Activated CD4-positive, alpha-beta T cell treated with anti-CD3 and anti-CD28 coated beads, Interleukin-2, amount 50 U/mL, for 1 hour (primary cell): ENCODE measurements at regions not wholly inside any gene's neighbourhood (a gene's known extent, or its start where the extent isn't known, plus 50 kb on each side); places are given as distances from the start of the nearest gene placed in this dataset.

Experiments
- DNase-seq: peaks from one replicate; pipeline ENCODE4 v3.0.0-alpha.2; 2020

DNA sequence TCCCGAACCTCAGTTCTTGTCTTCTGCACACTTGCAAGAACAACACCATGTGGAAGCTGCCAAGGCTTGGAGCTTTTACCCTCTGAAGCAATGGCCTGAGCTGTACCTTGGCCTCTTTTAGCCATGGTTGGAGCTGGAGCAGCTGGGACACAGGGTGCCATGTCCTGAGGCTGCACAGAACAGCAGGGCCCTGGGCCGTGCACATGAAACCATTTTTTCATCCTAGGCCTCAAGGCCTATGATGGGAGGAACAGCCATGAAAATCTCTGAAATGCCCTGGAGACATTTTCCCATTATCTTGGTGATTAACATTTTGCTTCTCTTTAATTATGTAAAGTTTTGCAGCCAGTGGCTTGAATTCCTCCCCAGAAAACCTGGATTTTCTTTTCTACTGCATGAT is 817.8 kb upstream of the CXADR start:
- no peak for DNase-seq

GRCh38 chr21:16707274-16707673 is 805.6 kb upstream of the CXADR start:
- DNase-seq = no peak

DNA sequence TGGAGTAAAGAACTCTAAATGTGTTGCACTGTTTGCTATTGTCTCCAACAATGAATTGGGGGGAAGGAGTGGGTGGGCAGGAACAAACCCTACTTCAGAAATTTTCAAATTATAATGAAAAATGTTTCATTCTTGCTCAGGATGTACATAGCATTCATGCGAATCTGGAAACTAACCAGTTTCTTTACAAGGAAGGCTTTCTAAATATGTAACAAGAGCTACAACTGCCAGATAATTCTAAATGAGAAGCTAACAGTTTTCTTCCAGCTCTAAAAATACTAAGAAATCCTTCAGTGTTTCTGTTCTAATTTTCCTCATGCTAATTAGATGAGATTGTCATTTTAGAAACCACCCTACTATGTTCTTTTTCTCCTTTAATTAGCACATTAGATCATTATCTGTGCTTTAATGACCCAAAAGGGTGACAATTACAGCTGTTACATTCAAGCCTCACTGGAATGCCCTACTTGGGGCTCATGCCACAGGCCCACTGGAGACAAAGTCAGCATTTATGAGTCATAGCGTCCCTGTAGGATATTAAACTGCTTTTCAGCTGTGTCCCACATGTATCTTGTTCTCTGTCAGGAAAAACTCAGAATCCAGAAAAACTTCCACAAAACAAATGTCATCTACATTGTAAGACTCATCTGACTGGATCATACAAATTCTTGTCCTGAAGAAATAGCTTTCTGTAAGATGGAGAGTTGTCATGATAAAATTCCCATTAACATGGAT is 804.6 kb upstream of the CXADR start:
- DNase-seq = no peak

- no peak for DNase-seq
Observed at GRCh38 chr21:16709866-16710550, 802.8 kb upstream of the CXADR start.

DNA sequence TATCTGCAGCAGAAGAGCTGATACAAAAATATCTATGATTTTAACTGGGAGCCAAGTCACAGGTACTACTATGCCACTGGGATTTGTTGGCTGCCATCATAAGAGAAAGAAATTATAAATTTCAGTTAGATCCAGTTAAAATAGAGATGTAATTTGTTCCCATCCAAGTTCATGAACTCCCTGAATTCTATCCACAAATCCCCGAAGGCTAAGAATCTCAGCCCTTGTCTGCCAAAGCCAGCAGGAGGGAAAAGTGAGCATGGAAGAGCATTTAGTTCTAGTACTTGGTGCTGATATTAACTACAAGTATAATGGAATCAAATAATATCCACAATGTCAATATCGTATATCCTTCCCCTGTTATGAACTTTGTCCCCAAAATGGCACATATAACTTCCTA is 801.1 kb upstream of the CXADR start:
- no peak for DNase-seq

- no peak for DNase-seq
Observed at GRCh38 chr21:16713331-16714117, 799.3 kb upstream of the CXADR start.

DNA sequence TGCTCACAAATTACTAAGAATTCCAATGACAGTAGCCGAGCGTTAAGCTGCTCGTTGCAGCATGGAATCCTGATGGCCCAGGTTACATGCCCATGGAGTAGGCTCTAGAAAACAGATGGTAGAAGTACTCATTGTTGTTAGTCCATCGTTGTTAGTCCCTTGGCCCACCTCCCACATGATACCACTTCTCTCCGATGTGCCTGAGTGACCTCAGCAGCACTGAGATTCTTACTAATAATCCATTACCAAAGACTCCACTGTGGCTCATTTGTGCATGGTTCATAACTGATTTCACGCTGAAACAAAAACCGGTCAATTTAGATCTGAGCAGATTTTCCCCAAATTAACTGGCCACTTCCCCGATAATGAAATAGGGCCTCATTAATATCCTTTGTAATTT is 772.3 kb upstream of the CXADR start:
- DNase-seq = no peak

DNA sequence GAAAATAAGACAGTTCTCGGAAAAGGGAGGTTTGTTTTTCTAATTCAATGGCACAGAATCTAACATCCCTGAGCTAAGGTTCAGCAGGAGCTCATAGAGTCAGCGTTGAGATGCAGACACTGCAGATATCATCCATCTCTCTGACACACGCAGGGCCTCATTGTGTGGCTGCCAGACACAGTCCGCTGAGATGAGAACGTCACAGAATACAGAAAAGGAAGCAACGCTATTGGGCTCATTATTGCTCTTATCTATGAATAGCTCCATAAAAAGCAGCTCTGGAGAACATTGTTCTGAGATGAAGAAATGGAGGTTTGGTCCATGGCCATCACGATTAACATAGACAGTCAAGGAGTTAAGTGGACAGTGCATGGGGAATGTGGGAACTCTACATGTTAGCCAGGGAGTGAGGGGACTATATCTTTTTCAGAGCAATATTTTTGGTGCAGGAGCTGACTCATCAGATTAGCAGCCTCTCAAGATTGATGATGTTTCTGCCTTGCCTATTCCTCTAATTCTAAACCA is 771.6 kb upstream of the CXADR start:
- DNase-seq = no peak

GRCh38 chr21:16742131-16742641 is 770.7 kb upstream of the CXADR start:
- no peak for DNase-seq

DNA sequence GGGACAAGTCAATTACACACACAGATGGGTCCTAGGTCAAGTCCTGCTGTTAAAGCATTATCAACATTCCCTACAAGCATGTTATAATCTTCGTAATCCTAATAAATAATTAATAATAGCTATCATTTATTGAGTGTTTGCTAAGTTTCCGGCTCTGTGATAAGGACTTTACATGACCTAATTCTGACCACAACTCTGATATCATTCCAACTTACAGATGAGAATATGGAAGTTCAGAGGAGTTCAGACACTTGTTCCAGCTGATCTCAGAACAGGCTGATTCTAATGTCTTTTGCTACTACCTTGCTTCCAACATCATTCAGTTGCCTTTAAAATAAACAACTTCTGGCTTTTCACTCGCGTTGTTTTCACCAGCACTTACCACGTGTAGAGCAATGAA is 770.1 kb upstream of the CXADR start:
- no peak for DNase-seq

DNA sequence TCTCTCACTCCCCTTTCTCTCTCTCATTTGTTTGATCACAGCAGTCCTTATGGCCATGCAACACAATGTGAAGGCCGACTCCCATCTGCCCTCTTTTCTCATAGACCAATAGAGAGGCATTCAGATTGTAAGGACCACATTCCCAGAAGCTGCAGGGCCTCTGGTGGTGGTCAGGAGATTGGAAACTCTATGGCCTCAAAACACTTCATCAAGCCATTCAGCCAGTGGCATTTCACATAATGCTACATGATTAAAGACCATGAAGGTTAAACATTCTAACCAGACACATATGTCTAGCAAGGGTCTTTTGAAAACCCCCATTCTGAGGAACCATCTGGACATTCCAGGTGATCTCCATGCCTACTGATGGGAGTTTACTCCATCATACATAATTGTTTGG is 769.5 kb upstream of the CXADR start:
- no peak for DNase-seq

DNA sequence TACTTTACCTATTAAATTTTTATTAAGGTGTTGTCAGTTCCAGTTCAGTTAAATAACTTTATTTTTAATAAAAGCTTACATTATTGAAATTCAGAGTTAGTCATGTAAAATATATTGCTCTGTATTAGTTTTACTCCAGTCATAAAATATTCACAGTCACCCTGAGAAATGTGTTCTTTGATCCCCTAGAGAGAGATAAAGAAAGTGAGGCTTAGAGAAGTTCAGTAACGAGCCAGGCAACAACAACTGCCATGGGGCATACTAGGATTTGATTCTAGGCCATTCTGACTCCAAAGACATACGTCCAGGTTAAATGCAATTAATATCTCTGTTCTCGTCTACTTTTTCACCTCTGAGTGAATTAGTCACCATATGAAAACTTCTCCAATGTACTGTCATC is 761.9 kb upstream of the CXADR start:
- DNase-seq = no peak

- no peak for DNase-seq
Observed at GRCh38 chr21:16751695-16752474, 761.0 kb upstream of the CXADR start.

DNA sequence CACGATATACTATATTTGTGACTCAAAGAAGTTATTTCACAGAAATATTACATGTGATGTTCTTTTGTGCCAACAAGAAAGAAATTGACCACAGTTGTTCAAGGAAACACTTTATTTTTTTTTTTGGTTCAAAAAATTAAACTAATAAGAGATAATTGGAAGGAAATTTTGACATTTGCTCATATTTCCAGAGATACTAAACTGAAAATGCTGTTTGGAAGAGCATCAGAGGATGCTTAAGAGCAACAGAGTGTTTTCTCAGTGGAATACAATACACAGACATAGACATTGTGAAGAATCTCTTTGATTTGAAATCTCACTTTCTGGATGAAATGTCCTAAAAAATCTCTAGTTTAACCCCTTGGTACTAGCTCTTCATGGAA is 760.4 kb upstream of the CXADR start:
- DNase-seq = no peak

DNA sequence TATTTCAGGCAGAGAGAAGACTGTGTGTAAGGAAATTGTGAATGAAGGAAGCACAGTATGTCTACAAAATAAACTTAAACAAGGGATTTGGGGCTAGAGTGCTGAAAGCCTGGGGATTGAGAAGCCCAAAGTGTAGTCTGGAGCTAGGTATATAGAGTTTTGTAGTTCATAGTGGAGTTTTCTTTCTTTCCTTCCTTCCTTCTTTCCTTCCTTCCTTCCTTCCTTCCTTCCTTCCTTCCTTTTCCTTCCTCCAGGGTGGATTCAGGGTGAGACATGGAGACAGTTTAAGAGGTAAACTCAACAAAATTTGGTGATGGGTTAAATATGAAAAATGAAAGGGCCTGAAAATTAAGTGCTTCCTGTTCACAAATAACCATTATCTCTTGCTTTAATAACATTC is 757.8 kb upstream of the CXADR start:
- DNase-seq = no peak

GRCh38 chr21:16767201-16767600 is 745.6 kb upstream of the CXADR start:
- no peak for DNase-seq

GRCh38 chr21:16768096-16768495 is 744.7 kb upstream of the CXADR start:
- DNase-seq = no peak

GRCh38 chr21:16770266-16770665 is 742.6 kb upstream of the CXADR start:
- no peak for DNase-seq

- no peak for DNase-seq
Observed at GRCh38 chr21:16773206-16773605, 739.6 kb upstream of the CXADR start.

DNA sequence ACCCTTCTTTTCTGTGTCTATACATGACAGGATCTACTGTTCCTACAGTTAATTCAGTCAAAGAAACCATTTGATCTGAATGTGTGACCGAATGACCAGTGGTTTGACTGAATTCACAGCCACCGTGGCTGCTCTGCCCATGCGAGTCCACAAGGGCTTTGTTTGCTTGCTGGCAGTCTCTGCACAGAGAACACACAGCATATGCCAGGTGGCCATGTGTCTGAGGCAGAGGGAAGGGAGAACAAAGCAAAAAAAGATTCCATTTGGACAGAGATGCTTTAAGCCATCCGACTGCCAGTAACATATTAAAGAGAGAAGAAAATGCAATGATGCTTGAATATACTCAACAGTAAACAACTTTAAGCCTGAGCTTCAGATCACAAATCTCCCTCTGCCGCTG is 737.8 kb upstream of the CXADR start:
- no peak for DNase-seq

- no peak for DNase-seq
Observed at GRCh38 chr21:16777041-16777720, 735.7 kb upstream of the CXADR start.

DNA sequence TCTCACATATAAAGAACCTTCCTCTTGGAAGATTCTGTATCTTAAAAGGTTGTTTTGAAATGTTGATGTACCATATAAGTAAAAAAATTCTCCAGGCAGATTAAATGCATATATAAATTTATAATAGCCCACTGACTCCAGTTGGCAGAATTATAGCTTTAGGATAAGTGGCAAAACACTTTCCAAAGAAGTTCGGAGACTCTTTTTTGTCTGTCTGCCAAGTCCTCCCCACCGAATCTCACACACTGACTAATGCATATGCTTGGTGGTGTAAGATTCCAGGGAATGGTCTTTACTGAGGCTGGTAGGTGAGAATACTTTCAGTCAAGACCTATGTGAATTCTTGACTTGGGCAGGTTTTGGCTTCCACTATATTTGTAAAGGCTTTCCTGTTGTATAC is 724.3 kb upstream of the CXADR start:
- DNase-seq = no peak
